HTR-8/SVneo (cell line): ENCODE measurements at regions not wholly inside any gene's neighbourhood (a gene's known extent, or its start where the extent isn't known, plus 50 kb on each side); places are given as distances from the start of the nearest gene placed in this dataset.

ENCODE experiments used
- DNase-seq: peaks from one replicate; pipeline ENCODE4 v3.0.0; 2011; ENCODE audit warnings: low spot score, mixed read lengths; ENCODE audit not compliant: insufficient read length
- FAIRE-seq: peaks from 2 replicates; lab custom pipeline; 2011; peaks lifted over from hg19 to GRCh38; lab: Jason Lieb, UNC

- no peak for FAIRE-seq
- no peak for DNase-seq
Measured at GRCh38 chr11:112752563-112752962, 208.7 kb upstream of the NCAM1 start.

GRCh38 chr11:112753706-112754105 is 207.5 kb upstream of the NCAM1 start:
- FAIRE-seq (no peak), DNase-seq (no peak)

GRCh38 chr11:112759418-112759817 is 201.8 kb upstream of the NCAM1 start:
- FAIRE-seq = no peak

GRCh38 chr11:112760396-112761059 is 200.7 kb upstream of the NCAM1 start:
- no peak for DNase-seq
- no peak for FAIRE-seq

More at GRCh38 chr11:112759418-112759817, 201.8 kb upstream of the NCAM1 start:
- DNase-seq = no peak

GRCh38 chr11:112761911-112762706 is 199.1 kb upstream of the NCAM1 start:
- FAIRE-seq = no peak
- no peak for DNase-seq

GRCh38 chr11:112762707-112763090 is 198.5 kb upstream of the NCAM1 start:
- DNase-seq = no peak
- no peak for FAIRE-seq

GRCh38 chr11:112765337-112765736 is 195.9 kb upstream of the NCAM1 start:
- no peak for DNase-seq

GRCh38 chr11:112769170-112769569 is 192.1 kb upstream of the NCAM1 start:
- DNase-seq (no peak), FAIRE-seq (no peak)

More at GRCh38 chr11:112765337-112765736, 195.9 kb upstream of the NCAM1 start:
- no peak for FAIRE-seq

GRCh38 chr11:112769584-112769983 is 191.6 kb upstream of the NCAM1 start:
- FAIRE-seq (no peak), DNase-seq (no peak)

GRCh38 chr11:112770033-112770432 is 191.2 kb upstream of the NCAM1 start:
- FAIRE-seq (no peak), DNase-seq (no peak)

GRCh38 chr11:112770487-112770886 is 190.7 kb upstream of the NCAM1 start:
- FAIRE-seq (no peak), DNase-seq (no peak)

GRCh38 chr11:112771851-112772250 is 189.4 kb upstream of the NCAM1 start:
- DNase-seq (no peak), FAIRE-seq (no peak)

- FAIRE-seq (no peak), DNase-seq (no peak)
Measured at GRCh38 chr11:112773264-112773663, 188.0 kb upstream of the NCAM1 start.

- no peak for DNase-seq
- FAIRE-seq = peak; percentile 16
Measured at GRCh38 chr11:112776834-112777233, 184.4 kb upstream of the NCAM1 start.

- FAIRE-seq (no peak), DNase-seq (no peak)
Measured at GRCh38 chr11:112777283-112777751, 183.9 kb upstream of the NCAM1 start.

- DNase-seq (no peak), FAIRE-seq (no peak)
Measured at GRCh38 chr11:112778091-112778876, 182.9 kb upstream of the NCAM1 start.

GRCh38 chr11:112778877-112779266 is 182.3 kb upstream of the NCAM1 start:
- FAIRE-seq (no peak), DNase-seq (no peak)

GRCh38 chr11:112780351-112781087 is 180.7 kb upstream of the NCAM1 start:
- DNase-seq (no peak), FAIRE-seq (peak; percentile 66)

GRCh38 chr11:112783945-112784322 is 177.3 kb upstream of the NCAM1 start:
- no peak for DNase-seq
- FAIRE-seq = no peak
